GM19238 (cell line): ENCODE measurements at regions not wholly inside any gene's neighbourhood (a gene's known extent, or its start where the extent isn't known, plus 50 kb on each side); places are given as distances from the start of the nearest gene placed in this dataset.

Experiments
- DNase-seq: peaks from one replicate; pipeline ENCODE4 v3.0.0; 2011; ENCODE audit warnings: low spot score; ENCODE audit not compliant: insufficient read length

GRCh38 chr2:234768608-234769196 is 183.1 kb upstream of the SH3BP4 start:
- no peak for DNase-seq

DNA sequence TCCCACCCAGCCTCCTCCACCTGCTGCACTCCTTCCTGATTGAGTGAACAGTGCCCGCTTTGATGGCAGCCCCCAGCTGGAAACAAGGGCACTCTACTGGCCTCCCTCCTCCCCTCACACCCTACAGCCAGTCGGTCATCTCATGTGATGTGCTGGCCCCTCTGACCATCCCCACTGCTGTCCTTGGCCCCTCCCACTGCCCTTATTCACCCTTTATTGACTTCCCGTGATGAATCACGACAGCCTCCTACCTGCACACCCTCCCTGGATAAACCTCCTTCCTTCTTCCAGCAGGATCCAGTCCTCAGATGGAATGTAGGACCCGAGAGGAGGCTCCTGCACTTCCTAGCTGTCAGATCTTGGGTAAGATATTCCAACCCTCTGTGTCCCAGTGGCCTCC is 186.5 kb upstream of the SH3BP4 start:
- DNase-seq: no peak

GRCh38 chr2:234764372-234764771 is 187.4 kb upstream of the SH3BP4 start:
- DNase-seq: no peak

DNA sequence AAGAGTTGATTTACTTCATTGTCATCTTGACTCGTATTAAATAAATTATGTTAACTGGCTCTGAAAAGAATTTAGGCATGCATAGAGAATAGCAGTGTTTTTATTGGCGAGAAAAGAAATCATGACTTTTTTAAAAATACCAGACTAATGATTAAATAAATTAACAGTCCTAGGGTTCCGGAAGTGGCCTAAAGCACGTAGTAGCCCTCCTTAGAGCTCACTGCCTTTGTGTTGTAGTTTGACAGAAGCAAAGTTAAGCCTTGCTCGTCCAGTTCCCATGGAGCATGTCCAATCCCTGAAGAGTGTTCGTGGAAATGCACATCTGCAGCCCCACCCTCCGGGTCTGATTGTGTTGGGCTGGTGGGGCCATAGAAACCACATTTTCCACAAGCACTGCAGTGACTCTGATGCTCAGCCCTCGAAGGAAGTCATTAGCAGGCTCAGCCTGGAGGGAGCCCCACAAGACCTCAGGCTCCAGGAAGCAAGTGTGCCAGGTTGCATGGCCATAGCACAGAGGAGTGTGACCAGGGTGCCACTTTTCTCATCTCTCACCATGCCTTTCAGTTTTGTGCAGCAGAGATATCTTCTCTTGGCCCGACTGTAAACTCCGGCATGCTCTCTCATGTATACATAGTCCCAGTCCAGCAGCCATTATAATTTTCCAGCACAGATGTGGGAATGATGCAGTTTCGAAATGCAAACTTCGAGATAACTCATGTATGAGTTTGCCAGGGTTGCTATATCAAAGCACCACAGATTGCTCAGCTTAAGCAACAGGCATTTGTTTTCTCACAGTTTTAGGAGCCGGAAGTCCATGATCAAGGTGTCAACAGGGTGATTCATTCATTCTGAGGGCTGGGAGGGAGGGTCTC is 188.6 kb upstream of the SH3BP4 start:
- DNase-seq: no peak

DNA sequence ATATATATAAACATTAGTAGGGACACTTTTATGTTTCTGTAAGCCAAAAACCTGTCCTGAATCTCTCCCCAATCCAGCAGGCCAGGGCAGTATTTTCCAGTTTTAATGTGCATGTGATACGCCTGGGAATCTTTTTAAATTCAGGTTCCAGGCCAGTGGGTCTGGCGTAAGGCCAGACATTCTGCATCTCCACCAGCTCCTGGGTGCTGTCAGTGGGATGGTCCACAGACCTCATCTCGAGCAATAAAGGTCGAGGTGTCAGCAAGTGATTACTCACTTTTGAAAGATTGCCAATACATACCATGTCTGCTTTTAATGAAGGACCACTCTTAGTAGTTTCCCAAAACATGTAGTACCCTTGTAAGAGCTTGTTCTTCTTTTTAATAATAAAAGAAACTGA is 189.9 kb upstream of the SH3BP4 start:
- no peak for DNase-seq

GRCh38 chr2:234754126-234754525 is 197.7 kb upstream of the SH3BP4 start:
- no peak for DNase-seq

DNA sequence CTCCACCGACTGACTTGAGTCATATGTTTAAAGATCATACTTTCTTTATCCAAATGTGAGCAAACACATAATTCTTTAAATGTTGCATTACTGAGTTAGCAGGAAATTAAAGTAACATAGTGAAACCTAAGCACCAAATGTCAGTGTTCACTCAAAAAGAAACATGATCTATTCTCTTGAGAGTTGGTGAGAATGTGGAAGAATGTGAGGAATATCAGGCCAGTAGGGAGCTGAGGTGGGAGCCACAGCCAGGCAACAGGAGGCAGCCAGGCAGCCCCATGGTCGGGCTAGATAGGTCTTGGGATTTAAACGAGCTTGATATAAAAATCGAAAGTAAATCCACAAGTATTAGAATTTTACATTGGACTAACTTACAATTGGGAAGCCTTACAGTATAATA is 198.1 kb upstream of the SH3BP4 start:
- DNase-seq: no peak

- no peak for DNase-seq
Measured at GRCh38 chr2:234752966-234753365, 198.9 kb upstream of the SH3BP4 start.

DNA sequence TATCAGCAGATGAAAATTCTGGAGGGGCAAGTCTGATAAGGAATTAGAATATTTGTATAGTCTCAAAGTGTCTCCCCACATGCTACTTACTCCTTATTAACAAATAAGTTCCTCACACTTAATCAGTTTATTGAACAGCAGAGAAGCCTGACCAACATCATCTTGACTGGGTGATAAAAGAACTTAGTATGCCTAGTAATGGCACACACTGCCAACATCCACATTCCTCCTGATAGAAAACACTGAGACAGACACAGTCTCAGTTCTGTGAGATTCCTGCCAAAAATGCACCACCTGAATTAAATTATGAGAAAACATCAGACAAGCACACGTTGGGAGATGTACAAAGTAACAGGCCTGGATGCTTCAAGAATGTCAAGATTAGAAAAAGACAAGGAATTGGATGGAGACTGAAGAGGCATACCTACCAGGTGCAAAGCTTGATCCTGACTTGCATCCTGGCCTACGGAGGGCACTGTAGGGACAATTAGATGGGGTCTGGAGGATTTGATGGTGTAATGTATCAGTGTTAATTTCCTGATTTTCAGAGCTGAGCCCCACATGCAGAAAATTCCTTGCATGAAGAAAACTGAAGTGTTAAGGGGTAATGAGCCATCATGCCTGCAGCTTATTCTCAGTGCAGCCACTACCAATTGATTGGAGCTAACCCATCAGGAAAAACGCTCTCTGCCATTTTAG is 200.4 kb upstream of the SH3BP4 start:
- no peak for DNase-seq

DNA sequence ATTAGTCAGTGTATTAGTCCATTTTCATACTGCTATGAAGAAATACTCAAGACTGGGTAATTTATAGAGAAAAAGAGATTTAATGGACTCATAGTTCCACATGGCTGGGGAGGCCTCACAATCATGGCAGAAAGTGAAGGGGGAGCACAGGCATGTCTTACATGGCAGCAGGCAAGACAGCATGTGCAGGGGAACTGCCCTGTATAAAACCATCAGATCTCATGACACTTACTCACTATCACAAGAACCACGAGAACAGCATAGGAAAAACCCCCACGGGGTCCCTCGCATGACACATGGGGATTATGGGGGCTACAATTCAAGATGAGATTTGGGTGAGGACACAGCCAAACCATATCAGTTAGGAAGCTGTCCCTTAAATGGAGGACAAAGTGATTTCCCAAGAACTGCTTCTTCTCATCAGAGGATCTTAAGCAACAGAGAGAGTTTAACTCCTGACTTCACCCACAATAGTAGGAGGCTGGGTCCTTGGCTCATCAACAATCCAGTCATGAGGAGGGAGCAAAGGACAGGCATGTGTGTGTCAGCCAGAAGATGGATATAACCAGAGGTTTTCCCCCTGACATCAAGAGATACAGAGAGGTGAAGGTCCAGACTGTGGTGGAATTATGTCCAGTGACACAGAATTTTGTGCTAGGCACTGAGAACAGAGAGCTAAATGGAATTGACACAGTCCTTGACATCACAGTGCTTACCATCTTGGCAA is 203.8 kb upstream of the SH3BP4 start:
- no peak for DNase-seq

GRCh38 chr2:234747032-234747431 is 204.8 kb upstream of the SH3BP4 start:
- DNase-seq: no peak

DNA sequence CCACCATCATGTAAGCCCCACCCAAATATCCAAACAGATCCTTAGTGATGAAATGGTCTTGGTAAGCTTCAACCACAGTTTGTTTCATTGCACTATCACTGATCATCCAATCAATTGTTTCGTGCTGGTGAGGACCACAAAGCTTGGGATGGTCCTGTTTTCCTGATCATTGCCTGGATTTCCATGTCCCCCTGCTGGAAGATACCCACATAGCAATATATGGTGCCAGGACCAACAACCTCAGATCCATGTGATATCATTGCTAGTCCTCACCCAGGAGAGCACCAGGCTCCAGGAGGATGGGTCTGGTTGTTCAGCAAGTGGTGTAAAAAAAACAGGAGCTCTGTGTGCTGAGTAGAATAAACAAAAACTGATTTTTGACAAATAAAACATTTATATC is 206.5 kb upstream of the SH3BP4 start:
- DNase-seq: no peak

GRCh38 chr2:234741976-234742375 is 209.8 kb upstream of the SH3BP4 start:
- DNase-seq: no peak

DNA sequence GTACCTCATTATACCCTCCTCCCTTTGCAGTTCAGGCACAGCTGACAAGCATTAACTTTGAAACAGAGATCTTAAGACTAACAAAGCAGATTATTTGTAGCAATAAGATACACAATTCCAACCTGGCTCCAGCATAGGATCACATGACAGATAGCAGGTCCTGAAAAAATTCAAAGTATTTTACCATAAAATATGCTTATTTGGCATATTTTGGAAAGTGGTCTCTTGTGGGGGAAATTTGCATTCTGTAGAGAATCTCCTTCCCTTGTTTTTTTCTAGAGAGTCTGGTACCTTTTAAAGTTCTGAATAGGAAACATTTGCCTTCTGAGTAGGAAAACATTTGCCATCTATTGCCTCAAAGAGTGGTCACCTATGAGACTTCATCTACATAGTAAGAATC is 212.8 kb upstream of the SH3BP4 start:
- DNase-seq: no peak

GRCh38 chr2:234735829-234736228 is 216.0 kb upstream of the SH3BP4 start:
- no peak for DNase-seq

- no peak for DNase-seq
Measured at GRCh38 chr2:234733795-234734600, 217.8 kb upstream of the SH3BP4 start.

GRCh38 chr2:234733093-234733489 is 218.7 kb upstream of the SH3BP4 start:
- no peak for DNase-seq

GRCh38 chr2:234732404-234733092 is 219.3 kb upstream of the SH3BP4 start:
- no peak for DNase-seq

GRCh38 chr2:234731236-234731635 is 220.6 kb upstream of the SH3BP4 start:
- DNase-seq: no peak

DNA sequence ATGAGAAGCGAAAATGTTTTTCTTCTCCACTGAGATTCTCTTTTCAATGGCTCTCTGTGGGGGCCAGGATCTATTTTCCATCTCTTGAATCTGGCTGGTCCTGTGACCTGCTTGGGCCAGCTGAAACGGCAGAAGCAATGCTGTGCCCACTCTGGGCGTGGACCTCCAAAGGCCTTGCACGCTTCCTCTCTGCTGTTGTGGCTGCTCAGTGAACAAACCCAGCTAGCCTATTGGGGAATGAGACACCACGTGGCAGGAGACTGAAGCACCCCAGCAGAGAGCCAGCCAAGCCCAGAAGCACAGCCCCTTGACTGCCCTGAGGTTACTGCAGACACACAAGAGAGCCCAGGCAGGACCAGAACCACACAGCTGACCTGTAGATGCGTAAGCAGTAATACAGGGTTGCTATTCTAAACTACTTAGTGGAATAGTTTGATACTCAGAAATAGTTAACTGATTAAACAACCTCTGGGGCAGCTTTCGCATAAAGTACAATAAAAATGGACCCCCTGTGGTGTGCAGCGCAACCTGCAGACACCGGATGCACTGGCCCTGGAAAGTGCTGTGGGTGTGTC is 221.7 kb upstream of the SH3BP4 start:
- DNase-seq: no peak
